ENCODE measurements at regions not wholly inside any gene's neighbourhood (a gene's known extent, or its start where the extent isn't known, plus 50 kb on each side); places are given as distances from the start of the nearest gene placed in this dataset.

DNA sequence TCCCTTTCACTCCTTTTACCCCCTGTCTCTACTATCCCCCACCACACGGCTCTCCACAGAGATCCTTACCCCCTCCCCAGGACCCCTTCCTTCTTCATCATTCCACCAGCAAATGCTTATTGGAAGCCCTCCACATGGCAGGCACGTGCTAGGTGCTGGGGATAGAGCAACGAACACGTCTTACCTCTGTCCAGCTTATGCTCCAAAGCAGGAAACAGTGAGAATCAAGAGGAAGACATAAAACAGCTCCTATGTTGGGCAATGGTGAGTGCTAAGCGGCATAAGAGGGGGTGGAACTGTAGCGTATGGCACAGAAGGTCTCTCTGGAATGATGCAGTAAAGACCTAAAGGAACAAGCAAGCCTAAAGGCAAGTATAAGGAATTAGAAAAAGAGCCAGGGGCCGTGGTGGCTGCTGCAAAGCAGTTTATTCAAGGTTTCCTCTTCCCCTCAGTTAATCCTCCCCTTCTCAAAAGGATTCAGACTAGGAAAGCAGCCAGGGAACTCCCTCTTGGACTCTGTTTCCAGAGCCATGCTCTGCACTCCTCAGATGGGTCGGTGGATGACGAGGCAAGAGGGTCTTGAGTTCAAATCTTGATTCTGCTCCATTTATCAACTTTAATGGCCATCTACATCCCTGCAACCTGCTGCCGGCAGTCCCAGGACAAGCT, 289.4 kb downstream of the FOXO1 start:
- Histone ChIP-seq H3K36me3 (no peaks in the 10 kb centered on the region), H3K4me1 (ENCODE audit: insufficient read depth) (peaks cover 2% of the 10 kb centered on the region), H3K9me3 (no peaks in the 10 kb centered on the region), H3K27ac (no peak overlapping the region), H3K27me3 (no peaks in the 10 kb centered on the region), H3K4me3 (no peak overlapping the region)
- intact Hi-C loops (cut with DNase I) = no loop called here
- WGBS, 3 donors = 45 to 49% (median 48%) methylated on average over 10 of the region's 10 CpGs
- no peak for TF ChIP-seq POLR2A (IDR thresholded peaks at IDR 0.05)
- TF ChIP-seq EP300 (IDR thresholded peaks at IDR 0.05) = no peak
- TF ChIP-seq, protein P1, sequence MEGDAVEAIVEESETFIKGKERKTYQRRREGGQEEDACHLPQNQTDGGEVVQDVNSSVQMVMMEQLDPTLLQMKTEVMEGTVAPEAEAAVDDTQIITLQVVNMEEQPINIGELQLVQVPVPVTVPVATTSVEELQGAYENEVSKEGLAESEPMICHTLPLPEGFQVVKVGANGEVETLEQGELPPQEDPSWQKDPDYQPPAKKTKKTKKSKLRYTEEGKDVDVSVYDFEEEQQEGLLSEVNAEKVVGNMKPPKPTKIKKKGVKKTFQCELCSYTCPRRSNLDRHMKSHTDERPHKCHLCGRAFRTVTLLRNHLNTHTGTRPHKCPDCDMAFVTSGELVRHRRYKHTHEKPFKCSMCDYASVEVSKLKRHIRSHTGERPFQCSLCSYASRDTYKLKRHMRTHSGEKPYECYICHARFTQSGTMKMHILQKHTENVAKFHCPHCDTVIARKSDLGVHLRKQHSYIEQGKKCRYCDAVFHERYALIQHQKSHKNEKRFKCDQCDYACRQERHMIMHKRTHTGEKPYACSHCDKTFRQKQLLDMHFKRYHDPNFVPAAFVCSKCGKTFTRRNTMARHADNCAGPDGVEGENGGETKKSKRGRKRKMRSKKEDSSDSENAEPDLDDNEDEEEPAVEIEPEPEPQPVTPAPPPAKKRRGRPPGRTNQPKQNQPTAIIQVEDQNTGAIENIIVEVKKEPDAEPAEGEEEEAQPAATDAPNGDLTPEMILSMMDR (IDR thresholded peaks at IDR 0.05) = no peak
- DNase-seq = no peak

DNA sequence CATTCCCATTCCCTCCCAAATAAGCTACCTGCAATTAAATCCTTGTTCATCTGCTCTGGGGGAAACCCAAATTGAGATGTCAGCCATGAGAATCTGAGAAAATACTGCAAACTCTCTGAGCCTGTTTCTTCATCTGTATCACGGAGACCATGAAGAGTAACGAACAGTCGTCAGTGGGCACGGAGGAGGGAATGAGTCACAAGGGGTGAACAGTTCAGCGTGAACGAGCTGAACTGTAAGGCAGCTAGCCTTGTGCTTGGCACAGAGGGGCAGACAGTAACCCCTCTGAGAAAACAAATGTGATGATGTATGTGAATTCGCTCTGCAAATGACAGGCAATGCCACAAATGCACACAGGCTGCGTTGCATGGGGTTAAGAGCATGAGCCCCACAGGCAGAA, 288.7 kb downstream of the FOXO1 start:
- H3K4me1 ChIP-seq (ENCODE audit: insufficient read depth) = peaks cover 2% of the 10 kb centered on the region
- no peak overlapping the region for H3K27ac ChIP-seq
- H3K4me3 ChIP-seq = no peak overlapping the region
- no peak for DNase-seq
- 67 to 78% (median 69%) methylated on average over 8 of the region's 8 CpGs for WGBS, 3 donors
- TF ChIP-seq, protein P1 (IDR thresholded peaks at IDR 0.05) = no peak
- no peak for TF ChIP-seq POLR2A (IDR thresholded peaks at IDR 0.05)
- TF ChIP-seq EP300 (IDR thresholded peaks at IDR 0.05) = no peak
- H3K27me3 ChIP-seq = no peaks in the 10 kb centered on the region
- no peaks in the 10 kb centered on the region for H3K36me3 ChIP-seq
- intact Hi-C loops (cut with DNase I) = no loop called here
- H3K9me3 ChIP-seq = no peaks in the 10 kb centered on the region

DNA sequence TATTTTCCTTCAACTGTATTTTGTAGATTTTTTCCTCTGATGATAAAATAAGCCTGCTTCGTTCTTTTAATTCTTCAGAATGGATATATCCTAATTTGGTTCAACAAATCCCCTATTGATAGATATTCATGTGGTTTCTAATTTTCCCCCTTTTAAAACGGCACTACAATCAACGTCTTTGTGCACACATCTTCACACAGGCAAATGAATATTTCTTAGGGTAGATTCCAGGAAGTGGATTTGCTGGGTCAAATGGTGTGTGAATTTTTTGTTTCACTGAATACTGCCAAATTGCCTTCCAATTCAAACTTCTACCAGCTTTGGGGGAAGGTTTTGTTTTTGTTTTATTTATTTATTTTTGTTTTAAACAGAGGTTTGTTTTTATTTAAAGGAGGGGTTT, 287.2 kb downstream of the FOXO1 start:
- H3K27ac ChIP-seq = no peak overlapping the region
- TF ChIP-seq, protein P1 (IDR thresholded peaks at IDR 0.05) = no peak
- no peak for TF ChIP-seq EP300 (IDR thresholded peaks at IDR 0.05)
- no peak for TF ChIP-seq POLR2A (IDR thresholded peaks at IDR 0.05)

GRCh38 chr13:40379794-40380578, 286.5 kb downstream of the FOXO1 start:
- H3K4me3 ChIP-seq = no peak overlapping the region
- no peak overlapping the region for H3K27ac ChIP-seq
- TF ChIP-seq EP300 (IDR thresholded peaks at IDR 0.05) (no peak), POLR2A (IDR thresholded peaks at IDR 0.05) (no peak)
- TF ChIP-seq, protein P1 (IDR thresholded peaks at IDR 0.05) = no peak
- H3K36me3 ChIP-seq = no peaks in the 10 kb centered on the region
- H3K4me1 ChIP-seq (ENCODE audit: insufficient read depth) = peaks cover 2% of the 10 kb centered on the region
- no peak for DNase-seq
- no peaks in the 10 kb centered on the region for H3K9me3 ChIP-seq
- WGBS, 3 donors = 68 to 81% (median 81%) methylated on average over 10 of the region's 10 CpGs
- intact Hi-C loops (cut with DNase I) = no loop called here
- H3K27me3 ChIP-seq = no peaks in the 10 kb centered on the region

More for the DNA sequence above, 287.2 kb downstream of the FOXO1 start:
- DNase-seq = no peak
- WGBS, 3 donors = 22 to 50% (median 33%) methylated on average over 3 of the region's 3 CpGs
- H3K36me3 ChIP-seq = no peaks in the 10 kb centered on the region
- no peaks in the 10 kb centered on the region for H3K27me3 ChIP-seq
- intact Hi-C loops (cut with DNase I) = no loop called here
- no peaks in the 10 kb centered on the region for H3K9me3 ChIP-seq
- H3K4me3 ChIP-seq = no peak overlapping the region
- H3K4me1 ChIP-seq (ENCODE audit: insufficient read depth) = peaks cover 2% of the 10 kb centered on the region
